ENCODE measurements at regions not wholly inside any gene's neighbourhood (a gene's known extent, or its start where the extent isn't known, plus 50 kb on each side); places are given as distances from the start of the nearest gene placed in this dataset.

DNA sequence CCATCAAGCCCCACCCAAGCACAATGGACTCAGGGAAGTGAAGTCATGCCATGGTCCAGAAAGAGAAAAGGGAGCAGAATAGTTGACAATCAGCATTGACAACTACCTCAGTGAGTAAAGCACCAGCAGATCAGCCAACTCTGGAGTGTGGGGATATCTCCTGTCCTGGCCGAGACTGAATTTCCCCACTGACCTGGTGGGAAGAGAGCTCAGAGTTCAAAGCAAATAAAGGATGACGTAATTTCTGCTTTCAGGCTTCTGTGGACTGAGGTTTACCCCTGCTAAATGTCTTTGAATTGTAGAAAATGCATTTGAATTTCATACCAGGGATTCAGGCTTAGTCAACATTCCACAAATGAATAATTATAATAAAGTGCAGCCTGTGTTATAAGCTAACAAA is 152.9 kb downstream of the CBLN1 start:
- no peak for DNase-seq (ENCODE audit: low read depth)

DNA sequence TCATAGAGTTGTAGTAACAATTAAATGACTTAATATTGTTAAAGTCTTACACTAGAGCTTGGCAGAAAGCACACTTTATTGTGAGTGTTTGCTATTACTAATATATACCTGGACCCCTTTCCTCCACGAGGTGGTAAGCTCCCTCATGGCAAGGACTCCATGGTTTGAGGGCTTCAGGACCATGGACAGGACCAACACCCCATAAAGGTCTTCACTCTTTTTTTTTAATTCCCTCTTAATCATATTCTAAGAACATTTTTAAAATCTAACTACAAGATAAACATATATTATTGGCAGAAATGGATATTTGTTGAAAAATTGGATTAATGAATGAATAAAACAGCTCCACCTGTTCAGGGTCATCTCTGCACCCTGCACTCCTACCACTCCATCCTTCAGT is 154.5 kb downstream of the CBLN1 start:
- DNase-seq (ENCODE audit: low read depth), result no peak

DNA sequence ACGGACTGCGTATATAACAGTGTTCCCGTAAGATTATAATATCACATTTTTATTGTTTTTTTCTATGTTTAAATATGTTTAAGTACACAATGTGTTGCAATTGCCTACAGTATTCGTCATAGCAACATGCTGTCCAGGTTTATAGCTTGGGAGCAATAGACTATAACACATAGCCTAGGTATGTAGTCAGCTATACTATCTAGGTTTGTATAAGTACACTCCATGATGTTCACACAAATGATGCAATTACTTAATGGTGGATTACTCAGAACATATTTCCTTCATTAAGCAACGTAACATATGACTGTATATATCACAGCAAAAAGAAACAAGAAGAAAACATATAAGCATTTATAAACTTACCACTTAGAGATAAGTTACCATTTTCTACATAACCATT is 160.0 kb downstream of the CBLN1 start:
- no peak for DNase-seq (ENCODE audit: low read depth)

DNA sequence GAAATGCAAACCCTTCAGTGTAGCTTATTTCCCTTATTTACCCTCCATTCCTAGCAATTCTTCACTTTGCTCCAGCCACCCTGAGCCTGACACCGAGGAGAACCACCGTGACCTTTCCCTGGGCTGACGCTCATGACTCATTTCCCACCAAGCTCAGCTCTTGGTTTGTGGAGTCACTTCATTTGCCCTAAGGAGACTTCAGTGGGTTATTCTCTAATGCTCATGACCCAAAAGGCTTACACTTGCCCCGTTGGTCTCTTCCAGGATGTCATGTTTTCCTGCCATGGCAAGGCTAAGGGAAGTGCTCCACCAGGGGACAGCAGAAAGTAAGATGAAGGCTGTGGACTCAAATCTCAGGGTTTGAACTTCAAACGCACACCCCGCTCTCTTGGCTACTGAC is 161.0 kb downstream of the CBLN1 start:
- DNase-seq (ENCODE audit: low read depth), result no peak

DNA sequence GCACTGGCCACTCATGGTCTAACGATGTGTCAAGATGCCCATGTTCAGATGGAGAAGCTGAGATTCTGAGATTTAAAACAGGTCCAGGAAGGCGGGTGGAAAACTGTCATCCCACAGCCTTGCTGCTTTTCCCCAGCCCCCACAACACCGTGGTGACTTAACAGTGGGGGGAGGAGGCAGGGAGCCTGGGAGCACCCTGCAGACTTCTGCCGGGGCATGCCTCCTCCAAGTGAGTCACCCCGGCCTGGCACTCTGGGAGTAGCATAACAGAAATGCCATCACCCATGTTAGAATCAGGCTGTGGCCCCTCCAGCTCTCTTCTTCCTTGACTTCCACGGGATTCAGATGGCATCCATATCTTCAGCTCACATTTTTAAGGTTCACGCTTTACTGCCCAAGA is 164.8 kb downstream of the CBLN1 start:
- DNase-seq (ENCODE audit: low read depth), result no peak

DNA sequence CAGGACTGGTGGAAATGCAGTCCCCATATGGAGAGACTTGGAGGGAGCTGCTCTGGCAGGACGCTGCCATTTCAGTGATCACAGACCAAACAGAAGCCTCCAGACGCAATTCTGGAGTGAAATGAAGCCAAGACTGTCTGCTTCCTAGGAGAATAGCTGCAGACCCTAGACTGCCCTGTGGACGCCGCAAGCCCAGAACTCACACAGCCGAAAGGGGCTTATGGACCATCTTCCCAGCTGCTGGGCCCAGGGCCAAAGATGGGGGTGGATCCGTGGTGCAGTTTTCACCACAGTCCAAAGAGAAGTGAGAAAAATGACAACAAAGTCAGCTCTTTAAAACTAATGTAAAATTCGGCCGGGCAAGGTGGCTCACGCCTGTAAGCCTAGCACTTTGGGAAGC is 165.7 kb downstream of the CBLN1 start:
- no peak for DNase-seq (ENCODE audit: low read depth)

DNA sequence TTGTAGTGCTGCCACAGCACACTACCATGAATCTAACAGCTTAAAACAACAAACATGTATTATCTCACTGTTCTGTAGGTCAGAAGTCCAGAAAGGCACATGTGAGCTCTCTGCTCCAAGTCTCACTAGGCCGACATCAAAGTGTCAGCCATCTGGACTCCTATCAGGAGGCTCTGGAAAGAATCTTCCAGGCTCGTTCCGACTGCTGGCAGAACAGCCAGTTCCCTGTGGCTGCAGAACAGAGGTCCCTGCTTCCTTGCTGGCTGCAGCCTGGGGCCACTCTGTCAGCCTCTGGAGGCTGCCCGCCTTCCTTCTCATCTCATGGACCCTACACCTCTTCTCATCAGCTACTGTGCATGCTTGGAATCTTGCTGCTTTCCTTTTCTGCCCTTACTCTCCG is 168.9 kb downstream of the CBLN1 start:
- no peak for DNase-seq (ENCODE audit: low read depth)

DNA sequence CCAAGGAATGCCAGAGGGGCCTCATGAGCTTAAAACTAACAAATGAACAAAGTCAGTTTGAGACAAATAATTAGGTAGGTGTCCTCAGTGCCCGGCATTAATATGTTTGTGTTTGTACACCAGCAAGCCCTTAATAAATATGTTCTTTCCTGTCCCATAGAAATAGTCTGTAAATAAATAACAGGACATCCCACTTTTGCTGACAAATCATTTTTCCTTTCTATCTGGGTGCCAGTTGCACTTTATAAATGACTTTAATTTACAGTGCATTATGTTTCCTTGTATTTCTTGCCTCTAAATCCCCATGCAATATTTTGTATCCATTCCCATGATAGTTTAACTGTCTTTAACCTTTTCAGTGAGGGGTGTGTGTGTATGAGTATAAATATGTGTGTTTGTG is 170.3 kb downstream of the CBLN1 start:
- DNase-seq (ENCODE audit: low read depth), result no peak

DNA sequence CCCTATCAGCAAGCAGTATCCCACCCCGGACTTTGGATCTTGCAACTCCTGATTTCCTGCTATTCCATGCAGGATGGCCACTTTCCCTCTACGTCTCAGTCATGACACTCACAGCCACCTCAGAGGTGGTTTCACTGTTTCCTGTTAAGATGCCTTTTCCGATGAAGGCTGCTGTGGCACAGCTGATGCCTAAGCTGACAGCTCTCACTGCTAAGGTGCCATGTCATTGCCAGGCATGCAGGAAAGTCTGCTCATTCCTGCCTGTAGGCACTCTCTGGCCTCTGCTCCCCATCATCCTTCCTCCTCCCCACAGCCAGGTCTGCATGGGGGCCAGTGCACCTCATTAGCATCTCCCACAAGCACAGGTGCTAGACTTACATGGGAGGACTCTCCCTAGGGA is 173.0 kb downstream of the CBLN1 start:
- DNase-seq (ENCODE audit: low read depth), result no peak

DNA sequence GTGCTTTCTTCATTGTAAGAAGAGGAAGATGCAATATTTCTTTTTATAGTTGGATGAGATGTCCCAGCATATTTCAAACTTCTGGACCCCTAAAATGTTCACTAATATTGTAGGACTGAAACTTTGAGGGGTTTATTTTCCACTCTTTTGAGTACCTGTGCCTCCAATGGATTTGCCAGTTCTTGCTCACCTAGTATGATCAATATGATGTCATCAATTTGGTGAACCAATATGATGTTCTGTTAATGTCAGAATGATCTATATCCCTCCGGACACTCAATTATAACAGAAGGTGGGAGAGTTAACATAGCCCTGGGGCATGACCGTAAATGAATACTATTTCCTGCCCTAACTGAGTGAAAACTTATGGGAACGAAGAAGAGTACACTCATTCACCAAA is 178.3 kb downstream of the CBLN1 start:
- DNase-seq (ENCODE audit: low read depth), result no peak

DNA sequence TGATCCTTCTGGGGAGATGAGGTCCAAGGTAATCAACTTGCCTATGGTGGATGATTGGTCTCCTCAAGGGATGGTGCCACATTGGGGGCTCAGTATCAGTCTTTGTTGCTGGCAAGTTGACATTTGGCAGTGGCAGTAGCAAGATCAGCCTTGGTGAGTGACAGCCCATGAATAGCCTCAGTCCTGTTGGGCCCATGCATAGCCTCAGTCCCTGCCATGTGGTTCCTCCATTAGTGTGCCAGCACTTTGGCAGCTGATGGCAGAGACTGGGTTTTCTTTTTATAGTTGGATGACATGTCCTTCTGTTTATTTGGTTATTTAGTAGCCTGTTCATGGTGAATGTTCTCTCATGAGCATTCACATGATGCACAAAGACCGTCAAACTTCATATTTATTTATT is 179.6 kb downstream of the CBLN1 start:
- no peak for DNase-seq (ENCODE audit: low read depth)

DNA sequence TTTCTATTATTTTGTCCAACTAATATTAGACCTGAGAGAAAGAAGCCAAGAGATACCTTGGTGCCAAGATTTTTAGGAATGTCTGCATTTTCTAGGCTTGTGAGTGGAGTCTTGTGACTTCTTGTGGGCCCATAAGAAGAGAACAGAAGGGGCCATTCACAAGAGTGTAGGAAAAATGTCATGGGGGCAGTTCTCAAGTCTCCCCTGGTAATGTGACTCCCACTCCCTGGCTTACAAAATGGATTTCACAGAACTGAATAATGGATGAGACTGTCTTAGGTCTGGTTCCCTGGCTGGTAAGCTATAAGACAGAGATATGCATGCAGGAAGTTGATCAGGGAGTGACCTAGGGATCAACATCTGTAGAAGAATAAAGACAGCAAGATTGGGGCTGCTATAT is 181.3 kb downstream of the CBLN1 start:
- no peak for DNase-seq (ENCODE audit: low read depth)

DNA sequence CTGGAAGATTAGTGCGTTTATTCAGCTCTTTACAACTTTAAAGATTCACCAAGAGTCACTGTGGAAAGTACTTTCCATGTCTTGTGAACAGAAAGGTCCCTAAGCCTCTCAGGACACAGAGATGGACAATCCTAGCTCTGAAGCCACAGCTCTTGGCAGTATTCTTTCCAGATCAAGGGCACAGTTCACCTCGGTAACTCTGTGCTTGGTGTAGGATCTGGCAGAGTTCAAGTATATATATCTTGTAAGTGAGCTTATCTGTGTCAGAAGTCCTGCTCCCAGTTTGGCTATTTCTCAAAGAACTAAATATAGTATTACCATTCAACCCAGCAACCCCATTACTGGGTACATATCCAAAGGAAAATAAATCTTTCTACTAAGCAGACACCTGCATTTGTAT is 183.7 kb downstream of the CBLN1 start:
- DNase-seq (ENCODE audit: low read depth), result no peak

DNA sequence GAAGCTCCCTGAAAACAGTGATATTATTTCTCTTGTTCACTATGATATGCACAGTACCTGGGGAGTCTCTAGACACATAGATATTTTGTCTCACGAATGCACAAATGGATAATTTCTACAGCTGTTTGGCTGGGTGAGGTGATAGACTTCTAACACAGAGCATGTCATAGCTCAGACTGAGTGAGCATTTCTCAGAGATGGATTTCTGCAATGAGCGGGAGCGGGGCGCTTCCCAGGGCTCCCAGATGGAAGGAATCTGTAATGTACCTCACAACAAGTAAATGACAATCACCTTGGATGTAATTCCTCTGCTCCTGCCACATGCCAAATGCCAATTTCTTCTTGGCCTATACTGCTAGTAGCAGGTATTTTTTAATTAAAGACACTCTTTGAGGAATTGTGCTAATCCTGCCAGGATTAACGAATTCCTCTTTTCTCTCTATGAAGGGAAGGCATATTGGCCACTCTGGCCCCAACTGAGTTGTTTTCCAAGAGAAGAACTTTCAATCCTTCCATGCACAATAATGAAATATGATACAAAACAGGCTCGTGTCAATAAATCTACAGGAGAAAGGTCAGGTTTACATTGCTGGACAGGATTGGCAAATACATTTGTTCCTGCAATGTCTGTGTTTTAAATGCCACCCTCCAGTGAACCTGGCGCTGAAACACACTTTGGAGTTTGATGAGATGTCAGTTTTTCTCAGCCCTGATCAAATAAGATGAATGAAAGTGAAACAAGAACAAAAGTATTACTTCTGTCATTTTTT is 185.3 kb downstream of the CBLN1 start:
- no peak for DNase-seq (ENCODE audit: low read depth)

DNA sequence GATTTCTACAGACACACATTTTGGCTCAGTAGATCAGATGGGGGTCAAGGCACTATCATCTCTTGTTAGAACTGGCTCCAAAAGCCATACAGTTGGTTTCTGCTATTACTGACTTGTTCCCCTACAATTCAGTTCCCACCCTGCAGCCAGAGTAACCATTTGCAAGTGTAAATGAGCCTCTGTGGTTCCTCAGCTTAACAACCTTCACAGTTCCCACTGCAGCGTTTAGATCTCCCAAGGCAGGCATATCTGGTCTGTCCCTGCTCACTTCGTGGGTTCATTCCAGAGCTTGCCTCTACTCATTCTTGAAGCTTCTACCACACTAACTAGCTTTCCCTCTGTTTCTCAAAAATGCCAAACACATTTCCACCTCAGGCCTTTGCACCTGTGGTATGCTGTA is 186.1 kb downstream of the CBLN1 start:
- DNase-seq (ENCODE audit: low read depth), result no peak

DNA sequence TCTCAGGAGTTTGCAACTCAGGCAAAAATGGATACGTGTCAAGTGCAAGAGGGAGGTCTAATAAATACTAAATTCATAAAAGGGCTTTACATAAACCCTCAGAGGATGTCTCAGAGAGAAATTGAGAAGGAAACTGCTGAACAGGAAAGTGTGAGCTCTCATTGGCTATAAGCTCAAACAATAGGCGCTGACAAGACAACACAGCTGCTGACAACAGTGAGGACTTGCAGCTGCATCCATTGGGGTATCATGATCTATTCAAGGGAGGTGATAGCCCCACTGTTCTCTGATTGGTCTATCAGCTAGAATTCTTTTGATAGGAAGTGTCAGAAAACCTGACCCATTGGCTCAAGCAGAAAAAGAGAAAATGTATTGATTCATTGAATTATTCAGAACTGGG is 187.2 kb downstream of the CBLN1 start:
- DNase-seq (ENCODE audit: low read depth), result no peak

DNA sequence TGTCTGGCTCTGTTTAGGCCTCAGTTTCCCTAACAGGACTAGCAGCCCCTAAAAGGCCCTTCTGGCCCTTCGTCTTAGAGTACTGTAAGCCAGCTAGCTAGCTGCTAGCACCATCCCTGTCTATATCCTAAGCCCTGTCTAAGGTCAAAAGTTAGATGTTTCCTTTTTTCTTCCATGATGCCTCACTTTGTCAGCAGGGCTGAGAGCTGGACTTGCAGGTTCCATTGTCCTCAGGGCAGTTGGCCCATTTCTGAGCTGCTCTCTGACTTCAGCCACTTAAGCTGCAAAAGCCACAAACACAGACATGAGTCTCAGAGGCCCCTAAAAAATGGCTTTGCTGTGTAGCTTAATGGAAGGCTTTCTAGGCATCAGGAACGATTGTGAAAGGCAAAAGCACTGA is 187.7 kb downstream of the CBLN1 start:
- DNase-seq (ENCODE audit: low read depth), result no peak

DNA sequence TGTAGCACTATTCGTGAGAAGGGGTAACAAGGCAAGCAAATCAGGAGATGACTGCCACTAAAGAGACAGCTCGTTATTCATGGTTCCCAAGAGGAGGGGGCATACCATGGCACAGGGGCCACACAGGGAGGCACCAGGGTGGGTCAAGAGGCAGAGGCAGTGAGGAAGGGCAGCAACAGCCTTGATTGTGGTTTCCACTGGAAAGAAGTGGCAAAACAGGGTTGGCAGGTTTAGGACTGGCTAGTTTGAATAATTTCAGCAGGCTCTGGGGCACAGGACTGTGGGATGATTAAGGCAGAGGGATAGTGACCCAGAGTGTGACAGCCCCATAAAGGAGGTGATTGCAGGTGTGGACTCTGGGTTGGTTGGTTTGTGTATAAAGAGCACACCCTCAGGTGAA is 188.9 kb downstream of the CBLN1 start:
- no peak for DNase-seq (ENCODE audit: low read depth)

DNA sequence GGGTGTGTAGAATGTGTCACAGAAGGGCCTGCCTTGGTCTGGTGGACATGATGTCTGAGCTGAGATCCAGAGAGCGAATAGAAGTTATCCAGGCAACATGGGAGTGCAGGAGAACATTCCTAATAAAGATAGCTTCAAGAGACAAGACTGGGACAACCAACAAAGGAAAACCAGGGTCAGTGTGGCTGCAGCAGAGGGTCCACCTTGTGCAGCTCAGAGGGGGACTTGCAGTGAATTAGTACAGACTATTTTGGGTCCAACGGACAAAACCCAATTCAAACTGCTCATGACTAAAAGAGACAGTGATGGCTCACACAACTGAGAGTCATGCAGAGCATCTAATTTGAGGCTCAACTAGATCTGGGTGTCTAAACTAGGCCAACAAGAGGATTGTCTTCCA is 192.1 kb downstream of the CBLN1 start:
- no peak for DNase-seq (ENCODE audit: low read depth)

DNA sequence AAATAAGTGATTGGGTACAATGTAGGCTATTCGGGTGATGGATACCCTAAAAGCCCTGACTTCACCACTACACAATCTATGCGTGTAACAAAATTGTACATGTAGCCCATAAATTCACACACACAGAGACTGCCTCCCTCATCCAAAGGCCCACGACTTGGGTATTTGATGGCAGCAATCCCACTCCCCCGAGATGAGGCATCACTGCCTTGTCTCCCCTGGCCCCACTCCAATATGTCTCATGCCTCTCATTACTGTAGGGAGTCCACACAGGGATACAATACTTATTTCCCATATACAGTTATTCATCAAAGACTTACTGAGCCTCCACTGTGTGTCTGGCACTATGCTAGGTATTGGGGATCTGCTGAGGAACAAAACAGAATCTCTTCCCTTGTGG is 192.6 kb downstream of the CBLN1 start:
- no peak for DNase-seq (ENCODE audit: low read depth)

DNA sequence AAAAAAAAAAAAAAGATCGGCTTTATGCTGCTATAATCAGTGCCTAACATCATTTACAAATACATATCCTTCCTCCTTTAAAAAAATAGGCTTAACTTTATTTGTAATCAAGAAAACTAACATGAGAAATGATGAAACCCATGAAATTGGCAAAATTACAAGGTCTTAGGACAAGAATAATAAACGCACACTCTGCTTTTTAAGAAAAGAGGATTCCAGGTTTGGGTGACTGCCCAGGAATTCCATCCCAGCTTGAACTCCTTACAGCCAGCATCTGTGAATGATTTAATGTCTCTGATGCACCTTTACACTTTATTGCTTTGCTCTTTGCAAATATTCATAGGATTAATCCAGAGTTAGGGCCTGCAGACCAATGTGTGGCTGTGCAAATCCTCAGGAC is 196.0 kb downstream of the CBLN1 start:
- no peak for DNase-seq (ENCODE audit: low read depth)

DNA sequence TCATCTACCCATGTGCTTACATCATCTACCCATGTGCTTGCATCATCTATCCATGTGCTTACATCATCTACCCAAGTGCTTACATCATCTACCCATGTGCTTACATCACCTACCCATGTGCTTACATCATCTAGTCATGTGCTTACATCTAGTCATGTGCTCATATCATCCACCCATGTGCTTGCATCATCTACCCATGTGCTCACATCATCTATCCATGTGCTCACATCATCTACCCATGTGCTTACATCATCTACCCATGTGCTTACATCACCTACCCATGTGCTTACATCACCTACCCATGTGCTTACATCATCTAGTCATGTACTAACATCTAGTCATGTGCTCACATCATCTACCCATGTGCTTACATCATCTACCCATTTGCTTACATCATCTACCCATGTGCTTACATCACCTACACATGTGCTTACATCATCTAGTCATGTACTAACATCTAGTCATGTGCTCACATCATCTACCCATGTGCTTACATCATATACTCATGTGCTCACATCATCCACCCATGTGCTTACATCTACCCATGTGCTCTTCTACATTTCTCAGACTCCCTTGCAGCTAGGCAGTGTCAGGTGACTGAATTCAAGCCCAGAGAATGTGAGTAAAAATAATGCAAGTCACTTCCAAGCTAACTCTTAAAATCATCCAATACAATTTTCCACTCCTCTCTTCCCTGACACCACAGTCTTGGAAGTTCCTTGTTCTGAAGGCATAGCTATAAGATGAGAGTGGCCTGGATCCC is 196.8 kb downstream of the CBLN1 start:
- DNase-seq (ENCODE audit: low read depth), result no peak

DNA sequence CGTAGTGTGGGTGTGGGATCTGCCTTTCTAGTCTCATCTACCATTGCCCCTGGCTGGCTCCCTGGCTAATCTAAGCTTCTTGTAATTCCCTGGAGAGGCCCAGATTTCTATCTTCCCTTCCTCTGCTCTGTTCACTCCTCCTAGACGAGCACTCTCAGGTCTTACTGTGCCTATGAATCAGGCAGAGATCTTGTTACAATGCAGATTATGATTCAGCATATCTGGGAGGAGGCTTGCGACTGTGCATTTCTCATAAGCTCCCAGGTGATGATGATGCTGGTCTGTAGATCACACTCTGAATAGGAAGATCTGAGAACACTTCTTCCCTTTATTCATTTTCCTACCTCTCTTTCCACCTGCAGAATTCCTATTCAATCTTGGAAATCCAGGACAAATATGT is 200.1 kb downstream of the CBLN1 start:
- DNase-seq (ENCODE audit: low read depth), result no peak

Measured in myocyte (in vitro differentiated cells).